Colonic mucosa (tissue), 4 donors: ENCODE measurements at regions not wholly inside any gene's neighbourhood (a gene's known extent, or its start where the extent isn't known, plus 50 kb on each side); places are given as distances from the start of the nearest gene placed in this dataset.

Experiments used
- DNase-seq: peaks from one replicate; pipeline ENCODE4 v3.0.0-alpha.2; 2020
- H3K27ac ChIP-seq: fragments of 200-600 bp; one replicate; pipeline ENCODE4 v1.8.0; 2021
- H3K27me3 ChIP-seq: fragments of 200-600 bp; one replicate; pipeline ENCODE4 v1.8.0; 2021
- H3K36me3 ChIP-seq: fragments of 200-600 bp; one replicate; pipeline ENCODE4 v1.8.0; 2021
- H3K4me1 ChIP-seq: fragments of 200-600 bp; one replicate; pipeline ENCODE4 v1.8.0; 2021; ENCODE audit warnings: mild to moderate bottlenecking
- H3K4me3 ChIP-seq: fragments of 200-600 bp; one replicate; pipeline ENCODE4 v1.8.0; 2021
- H3K9ac ChIP-seq, 2 donors: one replicate each; pipeline ENCODE4 v1.7.0; 2013; ENCODE audit warnings: control low read depth in 2 of 2, low read depth in 2 of 2, low read length in 2 of 2
- H3K9me3 ChIP-seq: fragments of 200-600 bp; one replicate; pipeline ENCODE4 v1.8.0; 2021
- CTCF ChIP-seq: fragments of 200-600 bp; IDR thresholded peaks from one replicate; pipeline ENCODE4 v1.8.0; 2022; ENCODE audit warnings: antibody characterized with exemption, mild to moderate bottlenecking
- intact Hi-C: fragments of 100-400 bp; cut with DNase I; formaldehyde crosslinking; loops from one replicate; pipeline ENCODE4 v1.14.1; 2022
- donor health status: healthy.
- donor health status: DM: no; HTN: no; CAD: no.
- donor health status: DM: no; HTN: no; CAD: no.

- H3K9ac ChIP-seq: no peak overlapping the region
- intact Hi-C loops: no loop called here
- H3K9me3 ChIP-seq: no peaks in the 10 kb centered on the region
- no peak overlapping the region for H3K4me3 ChIP-seq
- H3K27me3 ChIP-seq: no peaks in the 10 kb centered on the region
- H3K4me1 ChIP-seq: no peaks in the 10 kb centered on the region
- no peaks in the 10 kb centered on the region for H3K36me3 ChIP-seq
- DNase-seq: no peak
- H3K27ac ChIP-seq: no peak overlapping the region
- TF ChIP-seq CTCF: no peak
Observed at GRCh38 chr4:57220172-57220571, 110.0 kb upstream of the IGFBP7 start.

- no peaks in the 10 kb centered on the region for H3K9me3 ChIP-seq
- no peak overlapping the region for H3K9ac ChIP-seq
- no peak overlapping the region for H3K27ac ChIP-seq
- no peaks in the 10 kb centered on the region for H3K36me3 ChIP-seq
- intact Hi-C loops: no loop called here
- no peak for DNase-seq
- no peaks in the 10 kb centered on the region for H3K27me3 ChIP-seq
- no peak for TF ChIP-seq CTCF
- no peaks in the 10 kb centered on the region for H3K4me1 ChIP-seq
- no peak overlapping the region for H3K4me3 ChIP-seq
Observed at GRCh38 chr4:57219431-57219830, 109.2 kb upstream of the IGFBP7 start.

- no peaks in the 10 kb centered on the region for H3K27me3 ChIP-seq
- H3K36me3 ChIP-seq: no peaks in the 10 kb centered on the region
- no peak for TF ChIP-seq CTCF
- H3K9ac ChIP-seq: no peak overlapping the region
- H3K27ac ChIP-seq: no peak overlapping the region
- intact Hi-C loops: no loop called here
- DNase-seq: no peak
- H3K4me3 ChIP-seq: no peak overlapping the region
- H3K4me1 ChIP-seq: no peaks in the 10 kb centered on the region
- H3K9me3 ChIP-seq: no peaks in the 10 kb centered on the region
Observed at GRCh38 chr4:57214654-57215411, 104.6 kb upstream of the IGFBP7 start.

- Histone ChIP-seq H3K36me3 (no peaks in the 10 kb centered on the region), H3K27ac (no peak overlapping the region), H3K9ac (no peak overlapping the region), H3K4me3 (no peak overlapping the region), H3K9me3 (no peaks in the 10 kb centered on the region), H3K27me3 (no peaks in the 10 kb centered on the region), H3K4me1 (no peaks in the 10 kb centered on the region)
- intact Hi-C loops: no loop called here
- no peak for DNase-seq
- no peak for TF ChIP-seq CTCF
Observed at GRCh38 chr4:57211131-57211530, 100.9 kb upstream of the IGFBP7 start.

- no peaks in the 10 kb centered on the region for H3K9me3 ChIP-seq
- no peak for DNase-seq
- no peak overlapping the region for H3K4me3 ChIP-seq
- no peak for TF ChIP-seq CTCF
- H3K27me3 ChIP-seq: no peaks in the 10 kb centered on the region
- no peaks in the 10 kb centered on the region for H3K36me3 ChIP-seq
- intact Hi-C loops: no loop called here
- no peaks in the 10 kb centered on the region for H3K4me1 ChIP-seq
- no peak overlapping the region for H3K27ac ChIP-seq
- H3K9ac ChIP-seq: no peak overlapping the region
Observed at GRCh38 chr4:57206172-57206571, 96.0 kb upstream of the IGFBP7 start.
